ENCODE measurements at regions not wholly inside any gene's neighbourhood (a gene's known extent, or its start where the extent isn't known, plus 50 kb on each side); places are given as distances from the start of the nearest gene placed in this dataset.
"Not testable (repeated sequence)": the region's sequence is repeated elsewhere in the genome, so short reads cannot be mapped to it uniquely, and the experiment has no call there.

DNA sequence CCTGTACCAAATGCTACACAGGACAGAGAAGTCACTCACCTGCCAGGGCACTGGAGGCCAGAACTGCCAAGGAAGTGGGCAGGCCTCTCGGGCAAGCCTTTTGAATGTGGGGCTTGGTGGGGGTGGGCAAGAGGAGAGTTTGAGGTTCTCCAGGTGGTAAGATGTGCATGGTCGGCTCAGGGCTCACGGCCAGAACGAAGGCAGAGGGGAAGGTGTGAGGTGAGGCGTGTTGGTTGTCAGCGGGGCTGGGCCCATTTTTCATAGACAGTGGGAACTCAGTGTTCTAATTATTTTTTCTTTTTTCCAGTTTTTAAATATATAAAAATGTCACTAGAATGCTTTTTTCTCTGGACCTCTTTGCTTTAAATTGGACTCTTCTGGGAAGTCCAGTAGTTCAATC is 145.8 kb downstream of the BCL2L11 start:
- intact Hi-C loops (cut with DNase I); H3K9me3 ChIP-seq; H3K4me1 ChIP-seq; DNase-seq; H3K36me3 ChIP-seq; H3K4me3 ChIP-seq; H3K27ac ChIP-seq; H3K27me3 ChIP-seq: not testable (repeated sequence)
- 99% methylated on average over 6 of the region's 6 CpGs for WGBS, 2 donors

GRCh38 chr2:111267038-111267437 is 146.3 kb downstream of the BCL2L11 start:
- DNase-seq; H3K9me3 ChIP-seq; intact Hi-C loops (cut with DNase I): not testable (repeated sequence)

GRCh38 chr2:111269761-111270323 is 149.1 kb downstream of the BCL2L11 start:
- H3K27ac ChIP-seq; H3K9me3 ChIP-seq; H3K27me3 ChIP-seq; H3K4me1 ChIP-seq; DNase-seq; H3K36me3 ChIP-seq; H3K4me3 ChIP-seq; intact Hi-C loops (cut with DNase I): not testable (repeated sequence)
- WGBS, 2 donors: no CpG with 5 or more reads among the region's 4 CpGs

More at GRCh38 chr2:111267038-111267437, 146.3 kb downstream of the BCL2L11 start:
- H3K4me1 ChIP-seq, H3K27ac ChIP-seq, H3K36me3 ChIP-seq, H3K27me3 ChIP-seq, H3K4me3 ChIP-seq: not testable (repeated sequence)
- 60% methylated on average over 1 of the region's 14 CpGs; no CpG with 5 or more reads in 1 of the 2 donors for WGBS, 2 donors

GRCh38 chr2:111270569-111270968 is 149.9 kb downstream of the BCL2L11 start:
- H3K4me3 ChIP-seq; H3K9me3 ChIP-seq; intact Hi-C loops (cut with DNase I); DNase-seq; H3K36me3 ChIP-seq; H3K27ac ChIP-seq; H3K4me1 ChIP-seq; H3K27me3 ChIP-seq: not testable (repeated sequence)
- no CpG with 5 or more reads among the region's 3 CpGs for WGBS, 2 donors

GRCh38 chr2:111271647-111272304 is 151.1 kb downstream of the BCL2L11 start:
- H3K36me3 ChIP-seq; H3K27me3 ChIP-seq; H3K27ac ChIP-seq; H3K4me1 ChIP-seq; H3K9me3 ChIP-seq; intact Hi-C loops (cut with DNase I); DNase-seq; H3K4me3 ChIP-seq: not testable (repeated sequence)
- WGBS, 2 donors: 100% methylated on average over 2 of the region's 8 CpGs; no CpG with 5 or more reads in 1 of the 2 donors

- H3K4me3 ChIP-seq; H3K27ac ChIP-seq; H3K36me3 ChIP-seq; DNase-seq; intact Hi-C loops (cut with DNase I); H3K27me3 ChIP-seq; H3K9me3 ChIP-seq; H3K4me1 ChIP-seq: not testable (repeated sequence)
- 80 to 82% methylated on average over 3 of the region's 7 CpGs for WGBS, 2 donors
Measured at GRCh38 chr2:111273007-111273406, 152.3 kb downstream of the BCL2L11 start.

DNA sequence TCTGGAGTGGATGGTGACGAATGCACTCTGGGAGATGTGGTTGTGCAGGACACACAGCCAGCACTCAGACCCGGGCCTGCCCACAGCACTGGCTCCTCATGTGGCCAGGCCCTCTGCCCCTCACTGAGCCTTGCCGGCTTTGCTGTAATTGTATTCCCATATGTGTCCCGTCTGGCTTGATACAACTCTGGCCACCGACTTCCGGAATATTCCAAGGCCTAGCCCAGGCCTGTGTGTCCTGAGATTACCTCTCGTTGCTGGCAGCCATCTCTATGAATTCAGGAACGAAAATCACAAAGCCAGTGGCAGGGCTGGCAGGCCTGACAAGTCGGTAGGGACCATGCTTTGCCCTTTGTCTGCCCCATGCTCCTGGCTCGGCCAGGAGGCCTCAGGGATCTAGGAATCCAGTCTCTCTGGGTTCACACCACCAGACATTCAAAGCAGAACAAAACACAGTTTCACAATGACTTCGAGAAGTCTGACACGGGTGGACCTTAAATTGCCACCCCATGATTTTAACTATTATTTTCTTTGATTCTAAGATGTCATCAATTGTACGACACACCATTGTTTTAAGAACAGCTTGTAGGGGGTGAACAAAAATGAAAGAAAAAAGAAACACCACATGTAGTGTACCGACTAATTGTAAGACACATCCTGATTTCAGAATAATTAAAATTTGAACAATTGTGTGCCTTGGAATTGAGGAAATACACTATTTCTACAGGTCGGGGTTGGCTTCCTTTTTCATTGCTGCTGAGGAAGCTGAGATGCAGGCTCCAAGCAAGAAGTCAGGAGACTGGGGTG is 154.5 kb downstream of the BCL2L11 start:
- H3K4me3 ChIP-seq; H3K27me3 ChIP-seq; H3K27ac ChIP-seq; DNase-seq; intact Hi-C loops (cut with DNase I); H3K9me3 ChIP-seq; H3K4me1 ChIP-seq; H3K36me3 ChIP-seq: not testable (repeated sequence)
- WGBS, 2 donors: 62 to 78% methylated on average over 6 to 10 of the region's 15 CpGs

GRCh38 chr2:111275854-111276171 is 155.1 kb downstream of the BCL2L11 start:
- intact Hi-C loops (cut with DNase I); H3K27ac ChIP-seq; H3K27me3 ChIP-seq; DNase-seq; H3K4me3 ChIP-seq; H3K36me3 ChIP-seq; H3K4me1 ChIP-seq; H3K9me3 ChIP-seq: not testable (repeated sequence)
- no CpG with 5 or more reads among the region's 3 CpGs for WGBS, 2 donors

DNA sequence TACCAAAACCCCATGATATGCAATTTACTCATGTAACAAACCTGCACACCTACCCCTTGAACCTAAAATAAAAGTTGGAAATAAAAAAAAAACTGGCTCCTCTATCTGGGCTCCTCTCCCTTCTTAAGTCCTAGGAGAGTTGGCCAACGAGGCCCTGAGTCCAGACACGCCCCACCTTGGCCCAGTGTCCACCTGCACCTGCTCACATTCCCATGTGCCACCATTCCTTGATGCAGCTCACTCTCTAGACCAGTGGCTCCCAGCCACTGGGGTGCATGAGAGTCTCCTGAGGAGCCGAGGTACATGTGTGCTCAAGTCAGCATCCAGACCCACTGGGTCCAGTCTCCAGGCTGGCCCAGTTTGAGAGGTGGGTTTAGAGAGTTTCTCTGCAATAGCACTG is 157.4 kb downstream of the BCL2L11 start:
- H3K4me1 ChIP-seq; DNase-seq; H3K27me3 ChIP-seq; H3K36me3 ChIP-seq; H3K4me3 ChIP-seq; H3K9me3 ChIP-seq; H3K27ac ChIP-seq; intact Hi-C loops (cut with DNase I): not testable (repeated sequence)
- WGBS, 2 donors: no CpG with 5 or more reads among the region's 3 CpGs

- WGBS, 2 donors: 92% methylated on average over 2 of the region's 6 CpGs; no CpG with 5 or more reads in 1 of the 2 donors
- H3K9me3 ChIP-seq; intact Hi-C loops (cut with DNase I); H3K4me3 ChIP-seq; H3K4me1 ChIP-seq; DNase-seq; H3K27ac ChIP-seq; H3K36me3 ChIP-seq; H3K27me3 ChIP-seq: not testable (repeated sequence)
Measured at GRCh38 chr2:111280709-111281286, 160.1 kb downstream of the BCL2L11 start.

DNA sequence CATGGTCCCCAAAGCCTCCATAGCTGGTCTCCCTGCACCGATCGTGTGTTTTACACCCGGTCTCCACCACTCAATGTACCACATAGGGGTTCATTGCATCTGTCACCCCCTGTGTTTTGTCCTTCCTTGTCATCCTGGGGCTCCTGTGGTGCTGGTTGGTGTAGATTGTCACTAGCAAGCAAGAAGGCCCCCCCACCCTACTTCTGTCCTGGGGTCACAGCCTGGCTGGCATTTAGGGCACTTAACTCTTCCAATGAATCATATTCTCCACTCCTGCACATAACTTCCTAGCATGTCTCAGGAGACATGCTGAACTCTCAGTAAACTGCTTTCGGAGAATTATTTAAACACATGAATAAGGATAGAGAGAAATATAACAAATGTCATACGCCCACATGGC is 161.4 kb downstream of the BCL2L11 start:
- WGBS, 2 donors: no CpG with 5 or more reads among the region's 5 CpGs
- H3K36me3 ChIP-seq; H3K9me3 ChIP-seq; H3K4me3 ChIP-seq; H3K27ac ChIP-seq; H3K4me1 ChIP-seq; DNase-seq; intact Hi-C loops (cut with DNase I); H3K27me3 ChIP-seq: not testable (repeated sequence)

GRCh38 chr2:111287646-111288568 is 167.2 kb downstream of the BCL2L11 start:
- H3K36me3 ChIP-seq; H3K4me3 ChIP-seq; H3K9me3 ChIP-seq; H3K4me1 ChIP-seq; H3K27me3 ChIP-seq; intact Hi-C loops (cut with DNase I); DNase-seq: not testable (repeated sequence)
- WGBS, 2 donors: 47 to 58% methylated on average over 4 to 6 of the region's 9 CpGs
- H3K27ac ChIP-seq: peak overlapping the region in 1 of 4 donors; percentile 21

All from esophagus squamous epithelium (tissue), 5 donors.